ENCODE measurements at regions not wholly inside any gene's neighbourhood (a gene's known extent, or its start where the extent isn't known, plus 50 kb on each side); places are given as distances from the start of the nearest gene placed in this dataset.
A peak's percentile ranks its signal among the peaks of the same experiment; 100 is the strongest.

DNA sequence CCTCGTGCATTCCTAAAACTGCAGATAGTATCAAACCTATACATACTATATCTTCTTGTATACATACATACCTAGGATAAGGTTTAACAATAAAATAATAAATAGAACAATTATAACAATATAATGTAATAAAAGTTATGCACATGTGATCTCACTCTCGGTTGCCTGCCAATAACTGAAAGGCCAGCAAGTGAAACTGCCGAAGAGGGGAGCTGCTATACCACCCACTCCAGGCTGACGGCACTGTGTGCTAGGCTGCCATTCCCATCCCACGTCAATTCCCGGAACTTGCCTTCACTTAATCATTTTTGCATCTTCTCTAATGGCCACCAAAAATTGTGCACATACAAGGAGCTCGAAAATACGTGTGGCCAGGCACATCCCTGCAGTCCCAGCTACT, 451.1 kb upstream of the FAT1 start:
- no peak for DNase-seq
- no peaks in the 10 kb centered on the region for H3K36me3 ChIP-seq
- H3K27me3 ChIP-seq: no peaks in the 10 kb centered on the region
- H3K4me1 ChIP-seq: peaks cover 6% of the 10 kb centered on the region
- H3K4me3 ChIP-seq (ENCODE audit: low read depth, low read length): no peak overlapping the region
- H3K9me3 ChIP-seq: no peaks in the 10 kb centered on the region
- TF ChIP-seq, protein P1, sequence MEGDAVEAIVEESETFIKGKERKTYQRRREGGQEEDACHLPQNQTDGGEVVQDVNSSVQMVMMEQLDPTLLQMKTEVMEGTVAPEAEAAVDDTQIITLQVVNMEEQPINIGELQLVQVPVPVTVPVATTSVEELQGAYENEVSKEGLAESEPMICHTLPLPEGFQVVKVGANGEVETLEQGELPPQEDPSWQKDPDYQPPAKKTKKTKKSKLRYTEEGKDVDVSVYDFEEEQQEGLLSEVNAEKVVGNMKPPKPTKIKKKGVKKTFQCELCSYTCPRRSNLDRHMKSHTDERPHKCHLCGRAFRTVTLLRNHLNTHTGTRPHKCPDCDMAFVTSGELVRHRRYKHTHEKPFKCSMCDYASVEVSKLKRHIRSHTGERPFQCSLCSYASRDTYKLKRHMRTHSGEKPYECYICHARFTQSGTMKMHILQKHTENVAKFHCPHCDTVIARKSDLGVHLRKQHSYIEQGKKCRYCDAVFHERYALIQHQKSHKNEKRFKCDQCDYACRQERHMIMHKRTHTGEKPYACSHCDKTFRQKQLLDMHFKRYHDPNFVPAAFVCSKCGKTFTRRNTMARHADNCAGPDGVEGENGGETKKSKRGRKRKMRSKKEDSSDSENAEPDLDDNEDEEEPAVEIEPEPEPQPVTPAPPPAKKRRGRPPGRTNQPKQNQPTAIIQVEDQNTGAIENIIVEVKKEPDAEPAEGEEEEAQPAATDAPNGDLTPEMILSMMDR (IDR thresholded peaks at IDR 0.05; ENCODE audit: low read depth, low read length): no peak

DNA sequence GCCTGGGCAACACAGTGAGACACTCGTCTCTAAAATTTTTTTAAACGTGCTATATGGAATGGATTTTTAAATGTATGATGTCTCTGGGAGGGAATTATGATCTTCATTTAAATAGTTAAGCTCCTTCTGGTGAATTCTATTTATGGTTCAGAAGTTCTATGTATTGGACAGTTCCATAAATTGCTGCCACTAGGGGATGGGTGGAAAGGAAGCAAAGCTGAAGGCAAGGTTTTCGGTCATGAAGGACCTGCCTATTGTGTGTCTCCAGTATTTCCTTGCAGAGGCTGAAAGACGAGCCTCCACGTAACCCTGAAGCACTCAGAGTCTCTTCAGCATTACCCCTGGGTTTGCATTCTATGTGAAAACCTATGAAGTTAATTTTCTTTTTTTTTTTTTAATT, 451.5 kb upstream of the FAT1 start:
- Histone ChIP-seq H3K36me3 (no peaks in the 10 kb centered on the region), H3K9me3 (no peaks in the 10 kb centered on the region), H3K4me3 (ENCODE audit: low read depth, low read length) (no peak overlapping the region), H3K4me1 (peaks cover 6% of the 10 kb centered on the region), H3K27me3 (no peaks in the 10 kb centered on the region)
- no peak for DNase-seq
- TF ChIP-seq, protein P1 (IDR thresholded peaks at IDR 0.05; ENCODE audit: low read depth, low read length): peak; percentile 12; the same call in 1 of the 2 replicates

DNA sequence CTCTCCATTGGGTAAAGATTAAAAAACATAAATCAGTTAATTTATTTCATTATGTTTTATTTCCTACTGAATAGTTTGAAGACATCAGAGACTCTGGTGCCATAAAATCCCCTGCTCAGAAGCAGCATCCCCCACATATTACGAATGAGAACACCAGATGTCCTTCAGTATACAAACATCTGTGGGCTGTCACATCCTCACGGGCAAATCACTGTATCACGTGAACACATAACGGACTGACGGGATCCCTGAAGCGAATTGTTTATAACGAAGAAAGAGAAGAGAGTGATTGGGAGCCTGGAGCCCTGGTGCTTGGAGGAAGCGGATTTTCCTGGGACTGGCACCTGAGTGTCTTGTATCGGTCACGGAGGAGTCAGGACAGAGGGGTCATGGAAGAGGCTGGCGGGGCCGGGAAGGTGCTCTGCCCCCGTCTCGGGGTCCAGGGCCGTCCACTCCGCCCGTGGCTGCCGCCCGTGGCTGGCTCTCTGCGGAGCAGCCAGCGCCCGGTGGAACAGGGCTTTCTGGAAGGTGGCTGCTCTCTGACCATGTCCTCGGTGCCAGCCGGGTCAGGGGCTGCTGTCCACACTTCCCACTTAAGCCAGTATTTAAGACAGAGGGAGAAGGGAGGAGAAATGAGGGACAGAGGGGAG, 452.7 kb upstream of the FAT1 start:
- H3K36me3 ChIP-seq: no peaks in the 10 kb centered on the region
- H3K4me1 ChIP-seq: peaks cover 6% of the 10 kb centered on the region
- peak overlapping the region; percentile 64 for H3K4me3 ChIP-seq (ENCODE audit: low read depth, low read length)
- no peaks in the 10 kb centered on the region for H3K27me3 ChIP-seq
- peak; percentile 14 for DNase-seq
- H3K9me3 ChIP-seq: no peaks in the 10 kb centered on the region
- TF ChIP-seq, protein P1 (IDR thresholded peaks at IDR 0.05; ENCODE audit: low read depth, low read length): no peak

DNA sequence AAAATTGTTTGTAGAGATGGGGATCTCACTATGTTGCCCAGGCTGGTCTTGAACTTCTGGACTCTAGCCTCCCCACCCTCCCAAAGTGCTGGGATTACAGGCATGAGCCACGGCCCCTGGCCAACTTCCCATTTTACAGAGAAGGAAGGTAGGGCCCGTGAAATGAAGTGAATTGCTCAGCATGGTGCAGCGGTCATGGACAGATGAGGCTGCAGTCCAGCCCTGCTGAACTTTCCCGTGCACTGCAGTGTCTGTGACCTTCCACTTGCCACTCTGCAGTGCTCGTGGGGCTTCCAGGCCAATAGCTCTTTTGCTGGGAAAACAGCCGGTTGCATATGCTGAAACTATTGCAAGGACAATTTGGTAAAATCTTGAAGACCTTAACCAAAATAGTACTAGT, 454.4 kb upstream of the FAT1 start:
- H3K27me3 ChIP-seq: no peaks in the 10 kb centered on the region
- no peak overlapping the region for H3K4me3 ChIP-seq (ENCODE audit: low read depth, low read length)
- H3K4me1 ChIP-seq: no peaks in the 10 kb centered on the region; the same call in 1 of the 2 replicates
- no peak for DNase-seq
- TF ChIP-seq, protein P1 (IDR thresholded peaks at IDR 0.05; ENCODE audit: low read depth, low read length): no peak
- H3K36me3 ChIP-seq: no peaks in the 10 kb centered on the region
- H3K9me3 ChIP-seq: no peaks in the 10 kb centered on the region

DNA sequence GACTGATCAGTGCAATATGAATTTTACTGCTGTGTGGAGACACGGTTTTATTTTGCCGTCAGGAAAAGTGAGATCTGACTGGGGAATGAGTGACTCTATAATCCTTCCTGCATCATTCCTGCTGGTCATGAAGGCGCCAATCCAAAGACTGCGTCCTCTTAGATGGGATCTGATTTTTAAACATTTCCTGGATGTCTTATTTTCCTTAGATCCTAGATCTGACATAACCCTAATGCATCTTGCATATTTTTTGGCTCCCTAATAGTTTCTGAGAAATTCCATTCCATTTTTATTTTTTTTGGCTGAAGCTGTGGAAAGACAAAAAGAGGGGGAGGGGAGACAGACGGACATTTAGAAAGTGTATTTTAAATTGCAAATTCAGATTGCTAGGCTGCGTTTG, 454.9 kb upstream of the FAT1 start:
- no peaks in the 10 kb centered on the region for H3K9me3 ChIP-seq
- DNase-seq: no peak
- no peak overlapping the region for H3K4me3 ChIP-seq (ENCODE audit: low read depth, low read length)
- H3K27me3 ChIP-seq: no peaks in the 10 kb centered on the region
- no peaks in the 10 kb centered on the region; the same call in 1 of the 2 replicates for H3K4me1 ChIP-seq
- TF ChIP-seq, protein P1 (IDR thresholded peaks at IDR 0.05; ENCODE audit: low read depth, low read length): no peak
- H3K36me3 ChIP-seq: no peaks in the 10 kb centered on the region

Measured in BE2C (cell line).